ENCODE measurements at regions not wholly inside any gene's neighbourhood (a gene's known extent, or its start where the extent isn't known, plus 50 kb on each side); places are given as distances from the start of the nearest gene placed in this dataset.
"Not testable (repeated sequence)": the region's sequence is repeated elsewhere in the genome, so short reads cannot be mapped to it uniquely, and the experiment has no call there.

DNA sequence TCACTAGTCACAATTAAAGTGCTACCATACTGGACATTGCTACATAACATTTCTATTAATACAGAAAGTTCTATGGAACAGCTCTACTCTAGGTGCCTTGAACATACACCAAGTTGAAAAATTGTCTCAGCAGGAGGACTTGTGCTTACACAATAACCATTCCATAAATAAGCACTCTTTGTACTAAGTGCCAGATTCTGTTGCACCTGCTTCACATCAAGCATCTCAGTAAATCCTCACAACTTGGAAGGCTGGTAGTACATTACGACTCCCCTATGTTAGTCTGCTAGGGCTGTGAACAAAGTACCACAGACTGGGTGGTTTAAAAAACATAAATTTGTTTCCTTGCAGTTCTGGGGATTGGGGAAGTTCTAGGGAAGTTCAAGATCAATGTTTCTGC, 296.9 kb upstream of the NCKAP5 start:
- in situ Hi-C loops (cut with MboI; ENCODE audit: low sequenced_read_pairs): no loop called here

DNA sequence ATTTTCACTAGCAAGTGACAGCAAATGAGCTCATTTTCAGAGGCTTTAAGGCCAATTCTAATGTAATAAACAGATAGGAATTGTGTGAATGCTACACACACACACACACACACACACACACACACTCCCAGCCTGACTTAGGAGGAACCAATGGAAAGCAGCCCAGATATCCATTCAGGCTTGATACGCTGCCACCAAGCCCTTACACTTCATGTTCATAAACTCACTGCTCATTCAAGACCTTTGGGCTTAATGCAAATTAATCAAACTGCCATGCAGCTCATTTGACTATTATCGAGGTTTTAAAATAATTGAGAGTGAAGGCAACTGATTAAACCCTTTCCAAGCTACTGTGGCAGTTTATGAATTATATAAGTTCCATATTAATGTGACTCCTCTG, 298.9 kb upstream of the NCKAP5 start:
- in situ Hi-C loops (cut with MboI; ENCODE audit: low sequenced_read_pairs): no loop called here

DNA sequence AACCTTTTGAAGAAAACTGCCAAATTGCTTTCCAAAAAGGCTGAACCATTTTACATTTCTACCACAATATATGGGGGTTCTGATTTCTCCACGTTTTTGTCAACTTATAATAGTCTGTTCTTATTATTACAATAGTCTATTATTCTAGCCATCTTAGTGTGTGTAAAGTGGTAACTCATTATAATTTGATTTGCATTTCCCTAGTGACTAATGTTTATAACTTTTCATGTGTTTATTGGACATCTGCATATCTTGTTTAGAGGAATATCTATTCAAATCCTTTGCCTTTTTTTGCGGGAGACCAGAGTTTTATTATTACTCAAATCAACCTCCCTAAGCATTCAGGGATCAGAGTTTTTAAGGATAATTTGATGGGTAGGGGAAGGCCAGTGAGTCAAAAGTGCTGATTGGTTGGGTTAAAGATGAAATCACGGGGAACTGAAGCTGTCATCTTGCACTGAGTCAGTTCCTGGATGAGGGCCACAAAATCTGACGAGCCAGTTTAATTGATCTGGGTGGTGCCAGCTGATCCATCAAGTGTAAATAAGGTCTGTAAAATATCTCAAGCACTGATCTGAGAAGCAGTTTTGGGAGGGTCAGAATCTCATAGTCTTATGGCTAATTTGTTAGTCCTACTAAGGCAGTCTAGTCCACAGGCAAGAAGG, 303.4 kb upstream of the NCKAP5 start:
- in situ Hi-C loops (cut with MboI; ENCODE audit: low sequenced_read_pairs): no loop called here

DNA sequence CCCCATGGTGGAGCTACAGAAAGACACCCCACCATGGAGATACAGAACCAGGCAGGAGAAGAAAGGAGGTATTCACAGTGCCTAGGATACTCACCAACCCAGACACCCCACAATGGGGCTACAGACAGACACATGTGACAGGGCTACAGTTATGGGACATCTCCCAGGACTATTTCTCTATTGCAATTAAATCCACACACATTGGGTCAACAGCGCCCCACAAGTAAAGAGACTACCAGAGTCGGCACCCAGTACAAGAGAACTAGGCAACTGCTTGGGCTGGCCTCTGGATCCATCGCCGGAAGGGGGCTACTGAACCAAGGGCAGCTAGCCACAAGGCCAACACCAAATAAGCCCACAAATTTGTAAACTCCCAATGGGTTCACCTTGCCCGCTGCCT, 310.1 kb upstream of the NCKAP5 start:
- in situ Hi-C loops (cut with MboI; ENCODE audit: low sequenced_read_pairs): no loop called here

DNA sequence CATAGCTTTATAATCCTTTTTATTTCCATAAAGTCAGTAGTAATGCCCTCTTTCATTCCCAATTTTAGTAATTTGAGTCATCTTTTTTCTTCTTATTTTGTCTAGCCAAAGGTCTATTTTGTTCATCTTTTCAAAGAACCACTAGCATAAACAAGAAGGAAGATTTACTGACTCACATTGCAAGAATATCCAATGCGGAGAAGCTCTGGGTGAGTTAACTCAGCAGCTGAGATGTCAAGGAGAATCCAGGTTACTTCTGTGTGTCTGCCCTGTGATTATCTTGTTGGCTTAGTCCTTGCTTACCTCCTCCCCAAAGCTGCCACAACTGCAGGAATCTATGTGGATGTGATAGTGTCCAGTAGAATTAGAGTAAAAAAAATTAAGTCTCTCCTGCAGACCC, 311.4 kb upstream of the NCKAP5 start:
- in situ Hi-C loops (cut with MboI; ENCODE audit: low sequenced_read_pairs): no loop called here

DNA sequence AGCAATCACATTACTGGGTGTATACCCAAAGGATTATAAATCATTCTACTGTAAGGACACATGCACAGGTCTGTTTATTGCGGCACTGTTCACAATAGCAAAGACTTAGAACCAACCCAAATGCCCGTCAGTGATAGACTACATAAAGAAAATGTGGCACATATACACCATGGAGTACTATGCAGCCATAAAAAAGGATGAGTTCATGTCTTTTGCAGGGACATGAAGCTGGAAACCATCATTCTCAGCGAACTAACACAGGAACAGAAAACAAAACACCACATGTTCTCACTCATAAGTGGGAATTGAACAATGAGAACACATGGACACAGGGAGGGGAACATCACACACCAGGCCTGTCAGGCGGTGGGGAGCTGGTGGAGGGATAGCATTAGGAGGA, 313.9 kb upstream of the NCKAP5 start:
- in situ Hi-C loops (cut with MboI; ENCODE audit: low sequenced_read_pairs): not testable (repeated sequence)

DNA sequence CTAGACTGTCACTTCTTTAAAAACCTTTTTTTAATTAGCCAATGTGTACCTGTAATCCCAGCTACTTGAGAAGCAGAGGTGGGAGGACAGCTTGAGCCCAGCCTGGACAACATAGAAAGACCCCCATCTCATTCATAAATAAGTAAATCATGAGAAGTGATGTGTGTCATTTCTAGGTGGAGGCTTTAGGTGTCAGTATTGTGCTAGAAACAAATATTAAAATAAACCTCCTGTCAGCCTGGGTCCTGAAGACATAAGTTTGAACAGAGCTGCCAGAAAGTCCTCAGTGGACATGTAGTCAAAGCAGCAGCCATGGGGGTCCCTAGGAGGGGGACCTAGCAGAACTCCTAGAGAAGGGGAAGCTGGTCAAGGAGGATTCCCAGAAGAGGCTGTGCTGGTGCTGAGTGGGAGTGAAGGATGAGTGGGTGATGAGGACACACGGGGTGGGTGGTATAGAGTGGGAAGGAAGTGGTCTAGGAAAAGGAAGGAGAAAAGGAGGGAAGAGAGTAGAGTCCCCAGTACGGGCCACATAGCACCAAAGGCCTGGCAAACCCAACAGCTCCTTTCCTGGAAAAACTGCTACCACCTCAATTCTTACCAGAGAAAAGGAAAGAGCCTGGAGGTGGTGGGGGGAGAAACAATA, 316.6 kb upstream of the NCKAP5 start:
- in situ Hi-C loops (cut with MboI; ENCODE audit: low sequenced_read_pairs): no loop called here

DNA sequence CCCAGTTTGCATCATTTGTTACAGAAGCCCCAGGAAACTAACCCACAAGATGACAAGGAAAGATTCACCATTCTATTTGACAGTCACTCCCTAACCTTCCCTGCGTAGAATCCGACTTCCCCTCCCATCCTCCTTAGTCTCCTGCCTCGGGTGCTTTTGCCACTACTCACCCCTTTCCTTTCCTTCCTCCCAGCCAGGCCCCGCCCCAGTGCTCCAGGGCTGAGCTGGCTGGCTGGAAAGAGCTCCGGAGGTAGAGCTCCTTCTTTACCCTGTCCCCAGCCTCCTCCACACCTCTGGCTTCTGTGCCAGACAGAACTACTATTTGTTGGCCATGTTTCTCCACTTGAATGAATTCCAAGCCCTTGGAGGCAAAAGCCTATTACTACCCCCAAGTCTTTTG, 317.6 kb upstream of the NCKAP5 start:
- in situ Hi-C loops (cut with MboI; ENCODE audit: low sequenced_read_pairs): no loop called here

DNA sequence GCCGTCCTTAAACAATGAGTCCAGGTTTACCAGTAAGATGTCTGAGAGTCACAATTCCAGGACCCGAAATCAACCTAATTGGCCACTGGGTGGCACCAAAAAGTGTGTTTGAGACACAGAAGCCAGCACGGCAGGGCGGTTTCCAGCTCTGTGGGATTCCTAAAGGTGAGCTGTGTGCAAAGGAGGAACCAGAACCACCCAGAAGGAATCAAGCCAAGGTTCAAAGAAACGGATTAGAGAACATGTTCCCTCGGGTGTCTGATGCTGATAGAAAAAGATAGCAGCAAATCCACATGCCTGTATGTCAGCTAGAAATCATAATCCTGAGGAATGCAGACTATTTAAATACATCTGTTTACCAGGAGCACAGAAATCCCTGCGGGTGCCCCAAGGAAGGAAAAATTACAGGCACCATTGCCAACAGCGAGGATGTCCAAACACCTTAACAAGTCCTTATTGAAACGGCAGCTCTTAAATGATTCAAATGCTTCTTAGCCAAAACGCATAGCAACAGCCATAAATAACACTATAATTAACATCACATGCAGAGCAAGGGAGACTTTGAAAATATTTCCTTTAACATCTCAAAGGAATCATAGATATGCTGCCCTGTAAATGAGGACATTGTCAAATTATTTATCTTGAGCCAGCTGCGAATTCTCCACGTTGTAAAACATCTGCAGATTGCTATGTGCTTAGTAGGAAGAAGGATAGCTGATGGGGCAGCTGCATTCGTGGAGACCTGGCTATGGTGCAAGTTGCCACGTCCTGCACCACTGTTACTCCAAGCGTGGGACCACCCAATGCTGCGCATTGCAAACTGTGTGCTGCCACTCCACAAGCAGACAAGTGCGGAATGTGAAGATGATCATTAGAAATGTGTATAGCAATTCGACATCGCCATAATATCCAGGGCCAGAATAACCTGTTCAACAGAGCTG, 318.7 kb upstream of the NCKAP5 start:
- in situ Hi-C loops (cut with MboI; ENCODE audit: low sequenced_read_pairs): no loop called here

DNA sequence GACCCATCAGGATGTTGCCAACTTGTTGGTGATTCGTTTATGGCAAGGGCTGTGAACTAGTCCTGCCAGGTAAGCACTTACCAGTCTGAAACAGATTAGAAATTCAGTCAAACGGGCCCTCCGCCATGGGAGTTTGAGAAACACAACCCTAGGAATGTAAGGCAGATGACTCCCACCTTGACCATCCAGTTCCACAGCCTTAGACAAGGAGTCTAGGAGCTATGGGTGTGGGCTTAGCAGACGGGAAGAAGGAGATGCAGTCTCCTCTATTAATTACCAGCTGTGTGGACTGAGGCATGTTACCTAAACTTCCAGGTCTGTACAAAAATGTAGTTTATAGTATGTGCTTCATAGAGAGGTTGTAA, 319.4 kb upstream of the NCKAP5 start:
- in situ Hi-C loops (cut with MboI; ENCODE audit: low sequenced_read_pairs): no loop called here

DNA sequence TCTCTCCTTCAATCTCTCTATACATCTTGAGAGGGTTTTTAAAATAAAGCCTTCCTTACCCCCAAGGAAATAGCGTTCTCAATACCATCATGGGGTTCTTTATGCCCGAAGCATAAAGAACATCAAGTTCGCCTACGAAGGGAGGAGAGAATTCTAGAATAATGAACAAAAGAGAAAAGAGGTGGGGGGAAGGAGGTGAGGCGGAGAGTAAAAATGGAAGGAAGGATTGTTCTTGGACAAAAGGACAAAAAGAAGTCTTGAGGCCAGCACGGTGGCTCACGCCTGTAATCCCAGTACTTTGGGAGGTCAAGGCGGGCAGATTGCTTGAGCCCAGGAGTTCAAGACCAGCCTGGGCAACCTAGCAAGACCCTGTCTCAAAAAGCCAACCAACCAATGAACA, 319.8 kb upstream of the NCKAP5 start:
- in situ Hi-C loops (cut with MboI; ENCODE audit: low sequenced_read_pairs): no loop called here

DNA sequence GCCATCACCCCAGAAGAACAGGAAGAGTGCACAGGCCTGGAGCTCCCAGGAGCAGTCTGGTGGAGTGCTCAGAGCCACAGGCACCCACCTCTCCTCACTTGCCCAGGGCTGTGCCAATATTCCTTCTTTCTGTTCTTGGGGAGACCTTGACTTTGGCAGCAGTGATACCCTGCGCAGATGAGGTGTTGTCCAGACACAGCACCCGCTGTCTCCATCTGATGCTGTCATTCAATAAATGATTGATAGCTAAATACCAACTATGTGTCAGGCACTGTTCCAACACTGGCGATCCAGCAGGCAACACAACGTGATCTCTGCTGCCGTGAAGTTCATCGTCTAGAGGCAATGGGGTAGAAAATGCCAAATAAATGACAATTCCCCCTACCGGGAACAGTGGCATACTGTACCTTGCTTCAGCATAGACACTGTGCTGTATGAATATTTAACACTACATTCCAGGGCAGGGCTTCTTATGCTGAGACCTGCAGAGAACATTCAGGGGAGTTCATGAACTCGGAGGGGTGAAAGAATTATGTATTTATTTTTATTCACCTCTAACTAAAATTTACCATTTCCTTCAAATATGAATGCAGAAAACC, 320.5 kb upstream of the NCKAP5 start:
- in situ Hi-C loops (cut with MboI; ENCODE audit: low sequenced_read_pairs): no loop called here

DNA sequence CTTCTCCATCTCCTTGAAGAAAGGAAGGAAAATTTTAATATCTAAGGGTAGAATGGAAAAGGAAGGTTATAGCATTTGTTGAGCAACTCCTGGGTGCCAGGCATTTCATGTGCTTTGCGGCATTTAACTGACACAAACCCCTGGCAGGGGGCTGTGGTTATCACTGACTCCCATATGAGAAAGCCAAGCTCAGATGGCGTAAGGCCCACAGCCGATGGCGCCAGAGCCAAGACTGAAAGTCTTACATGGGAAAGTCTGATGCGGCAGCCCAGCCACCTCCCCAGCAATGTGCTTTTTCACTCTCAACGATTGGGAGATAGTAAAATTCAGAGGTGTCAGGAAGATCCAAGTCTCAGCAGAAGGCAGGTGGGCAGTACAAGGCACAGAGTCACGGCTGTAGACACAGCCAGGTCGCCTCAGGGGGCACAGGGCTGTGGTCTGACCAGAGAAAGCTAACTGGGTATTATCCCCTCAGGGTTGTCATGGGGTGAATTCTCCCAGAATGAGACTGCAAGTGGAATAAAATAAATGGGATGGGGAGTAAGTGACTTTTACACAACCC, 324.2 kb upstream of the NCKAP5 start:
- in situ Hi-C loops (cut with MboI; ENCODE audit: low sequenced_read_pairs): no loop called here

DNA sequence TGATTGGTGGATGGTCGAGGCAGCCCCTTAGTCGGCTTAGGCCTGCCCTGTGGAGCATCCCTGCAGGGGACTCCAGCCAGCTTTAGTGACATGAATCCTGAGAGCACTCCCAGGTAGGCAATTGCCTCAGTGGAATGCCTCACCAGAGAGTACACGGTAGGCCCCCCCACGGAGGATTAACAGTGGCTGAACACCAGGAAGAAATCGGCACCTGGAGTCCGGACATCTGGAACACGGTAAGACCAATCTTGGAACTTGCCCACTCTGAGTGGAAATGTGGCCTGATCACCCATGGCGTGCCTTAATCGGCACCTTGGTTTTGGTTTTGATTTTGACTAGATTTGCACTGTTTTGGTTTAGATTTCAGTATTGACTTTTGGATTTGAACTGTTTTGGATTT, 326.2 kb upstream of the NCKAP5 start:
- in situ Hi-C loops (cut with MboI; ENCODE audit: low sequenced_read_pairs): no loop called here

DNA sequence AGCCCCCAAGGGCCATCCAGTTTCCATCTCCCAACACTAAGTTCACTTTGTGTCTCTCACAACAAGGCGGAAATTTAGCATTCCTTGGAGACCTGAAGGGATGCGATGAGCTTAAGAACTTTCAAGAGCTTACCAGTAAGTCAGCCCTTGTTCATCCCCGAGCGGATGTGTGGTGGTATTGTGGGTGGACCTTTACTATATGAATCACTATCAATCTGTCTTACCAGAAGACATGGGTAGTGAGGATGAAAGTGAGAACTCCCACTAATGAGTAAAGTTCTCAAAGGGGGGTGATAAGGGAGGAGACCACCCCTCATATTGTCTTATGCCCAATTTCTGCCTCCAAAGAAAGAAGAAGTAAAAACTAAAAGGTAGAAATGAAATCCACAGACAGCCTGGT, 329.6 kb upstream of the NCKAP5 start:
- in situ Hi-C loops (cut with MboI; ENCODE audit: low sequenced_read_pairs): not testable (repeated sequence)

DNA sequence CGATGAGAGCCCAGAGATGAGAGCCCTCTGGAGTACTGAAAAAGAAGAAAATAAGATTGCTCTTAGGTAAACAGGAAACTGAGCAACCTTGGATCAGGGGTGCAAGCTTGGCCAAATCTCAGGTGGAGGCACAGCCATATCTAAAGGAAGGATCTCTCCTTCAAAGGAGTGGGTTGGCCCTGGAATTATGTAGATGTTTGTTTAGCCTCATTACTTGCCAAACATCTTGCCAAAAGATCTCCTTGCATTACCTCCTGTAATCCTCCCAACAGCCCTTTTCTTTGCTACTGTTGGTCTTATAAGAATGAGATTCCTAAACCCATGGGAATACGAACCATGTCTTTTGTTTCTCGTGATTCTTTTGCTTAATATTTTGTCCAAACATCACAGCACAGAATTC, 332.6 kb upstream of the NCKAP5 start:
- in situ Hi-C loops (cut with MboI; ENCODE audit: low sequenced_read_pairs): no loop called here

DNA sequence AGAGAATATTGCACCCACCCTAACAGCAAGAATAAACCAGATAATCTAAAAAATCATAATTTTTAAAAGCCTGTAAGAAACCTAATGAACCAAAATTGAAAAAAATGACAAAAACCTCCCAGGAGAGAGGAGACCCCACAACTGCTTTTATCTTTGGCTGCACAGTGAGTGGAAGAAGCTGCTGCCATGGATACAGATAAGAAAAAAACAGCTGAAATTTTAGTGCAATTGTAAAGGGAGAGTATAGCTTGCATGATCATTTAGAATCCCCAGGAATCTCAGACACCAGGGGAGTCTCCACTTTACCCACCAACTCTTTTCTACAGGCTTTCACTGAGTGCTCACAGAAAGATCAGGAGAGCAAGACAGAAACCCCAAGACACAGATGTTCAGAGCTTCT, 338.1 kb upstream of the NCKAP5 start:
- in situ Hi-C loops (cut with MboI; ENCODE audit: low sequenced_read_pairs): no loop called here

DNA sequence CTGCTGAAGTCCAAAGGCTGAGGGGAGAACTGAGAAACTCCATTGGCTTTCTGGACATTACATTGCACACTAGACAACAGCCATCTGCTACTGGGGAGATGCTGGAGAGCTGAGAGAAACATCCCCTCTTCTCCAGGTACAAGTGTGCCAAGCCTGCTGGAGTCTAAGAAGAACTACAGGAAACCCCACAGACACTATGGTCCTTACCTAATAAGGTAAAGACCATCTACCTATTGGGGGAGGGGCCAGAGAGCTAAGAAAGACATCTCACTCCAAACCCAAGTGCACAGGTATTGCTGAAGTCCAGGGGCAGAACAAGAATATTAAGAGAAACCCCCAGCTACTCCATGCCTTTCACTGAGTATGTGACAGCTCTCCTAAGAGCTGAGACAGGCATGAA, 338.7 kb upstream of the NCKAP5 start:
- in situ Hi-C loops (cut with MboI; ENCODE audit: low sequenced_read_pairs): no loop called here

DNA sequence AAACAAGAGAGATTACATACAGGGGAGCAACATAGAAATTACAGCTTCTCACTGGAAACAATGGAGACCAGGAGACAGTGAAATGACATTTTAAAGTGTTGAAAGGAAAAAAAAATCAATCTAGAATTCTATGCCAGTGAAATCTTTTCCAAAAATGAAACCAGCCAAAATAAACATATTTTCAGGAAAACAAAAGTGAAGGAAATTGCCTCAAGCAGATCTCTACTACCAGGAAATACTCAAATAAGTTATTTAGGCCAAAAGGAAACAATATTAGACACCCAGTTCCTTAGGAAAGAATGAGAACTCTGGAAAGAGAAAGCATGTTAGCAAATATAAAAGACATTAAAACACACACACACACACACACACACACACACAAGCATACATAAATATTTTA, 339.9 kb upstream of the NCKAP5 start:
- in situ Hi-C loops (cut with MboI; ENCODE audit: low sequenced_read_pairs): no loop called here

DNA sequence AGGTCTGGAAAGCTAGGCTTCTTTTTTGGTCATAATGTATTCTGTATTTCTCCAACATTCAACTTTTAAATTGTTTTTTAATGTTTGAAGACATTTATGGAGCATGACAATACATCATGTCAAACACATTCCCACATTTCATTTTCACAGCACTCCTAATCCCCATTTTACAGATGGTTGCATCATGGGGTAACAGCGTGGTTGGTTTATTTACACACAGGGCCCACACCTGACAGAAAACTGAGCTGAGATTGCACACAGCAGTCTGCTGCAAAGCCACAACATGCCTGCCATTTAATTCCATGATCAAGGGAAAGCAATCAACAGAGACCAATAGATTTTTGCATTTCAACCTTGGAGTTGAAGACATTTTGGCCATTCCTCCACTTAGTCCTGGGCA, 335.7 kb upstream of the MGAT5 start:
- in situ Hi-C loops (cut with MboI; ENCODE audit: low sequenced_read_pairs): no loop called here

DNA sequence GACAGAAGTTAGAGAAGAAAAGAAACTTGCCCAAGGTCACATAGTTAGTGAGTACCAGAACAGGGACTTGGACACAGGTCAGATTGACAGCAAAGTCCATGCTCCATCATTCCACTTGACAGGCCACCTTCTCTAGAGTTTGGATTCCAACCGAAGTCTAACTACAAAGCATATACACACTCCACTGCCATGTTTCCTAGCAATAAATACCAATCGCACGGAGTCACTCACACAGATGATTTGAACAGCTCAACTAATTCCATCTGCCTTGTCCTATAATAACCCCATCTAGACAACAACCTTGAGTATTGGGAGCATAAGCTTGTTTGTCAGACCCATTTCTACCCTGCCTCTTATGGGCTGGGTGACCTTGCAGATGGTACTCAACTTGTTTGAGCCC, 334.6 kb upstream of the MGAT5 start:
- in situ Hi-C loops (cut with MboI; ENCODE audit: low sequenced_read_pairs): no loop called here

Data from HL-60/S4 treated with phorbol 12-myristate 13-acetate at 8.2 ng/mL for 4 days and 3 days (cell line).